NB4 (cell line): ENCODE measurements at regions not wholly inside any gene's neighbourhood (a gene's known extent, or its start where the extent isn't known, plus 50 kb on each side); places are given as distances from the start of the nearest gene placed in this dataset.

Source experiments
- CTCF ChIP-seq: IDR thresholded peaks from one replicate; pipeline ENCODE4 v1.5.1; 2012; ENCODE audit warnings: low read depth, low read length
- POLR2A ChIP-seq: IDR thresholded peaks from 2 replicates; pipeline ENCODE4 v1.6.1; 2011; ENCODE audit warnings: mild to moderate bottlenecking; ENCODE audit not compliant: insufficient read length; ENCODE audit errors: extremely low read depth

DNA sequence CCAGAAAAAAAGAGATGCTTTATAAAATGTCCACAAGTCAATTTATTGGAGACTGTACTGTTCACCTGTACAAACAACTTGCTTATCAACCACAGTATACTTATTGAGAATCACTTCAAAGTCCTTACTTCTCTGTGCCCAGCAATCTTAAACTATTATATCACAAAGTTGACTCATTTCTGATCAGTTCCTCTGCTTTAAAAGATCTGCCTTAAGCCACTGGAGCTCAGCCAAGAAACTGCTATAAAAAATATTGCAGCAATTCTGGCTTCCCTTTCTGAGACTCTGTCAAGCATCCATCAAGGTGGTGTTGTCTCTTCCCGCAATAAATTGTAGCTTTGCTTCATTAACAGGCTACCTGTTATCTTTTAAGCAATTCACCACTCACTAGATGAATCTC lies 375.2 kb upstream of the SPHKAP start:
- TF ChIP-seq CTCF (no peak), POLR2A (no peak)
